ENCODE measurements at regions not wholly inside any gene's neighbourhood (a gene's known extent, or its start where the extent isn't known, plus 50 kb on each side); places are given as distances from the start of the nearest gene placed in this dataset.

GRCh38 chr9:99555792-99556191 is 265.9 kb upstream of the NR4A3 start:
- DNase-seq = no peak

DNA sequence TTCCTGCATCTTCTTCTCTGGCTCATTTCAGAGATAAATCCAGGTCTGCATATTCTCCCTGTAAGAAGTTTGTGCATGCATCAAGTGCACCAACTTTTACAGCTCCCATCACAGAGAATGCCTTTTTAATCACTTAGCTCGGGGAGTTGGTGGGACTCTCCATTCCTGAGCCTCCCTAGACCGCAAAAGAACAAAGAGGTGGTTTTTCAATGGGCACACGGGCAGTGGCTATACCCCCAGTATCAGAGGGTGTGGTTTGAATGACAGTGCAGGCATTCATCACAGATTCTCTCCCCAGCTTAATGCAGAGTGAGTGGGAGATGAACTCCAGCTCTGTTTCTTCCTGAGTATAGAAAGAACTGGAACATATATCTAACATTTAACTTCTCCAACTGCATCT is 264.7 kb upstream of the NR4A3 start:
- DNase-seq = no peak

GRCh38 chr9:99557816-99558215 is 263.9 kb upstream of the NR4A3 start:
- no peak for DNase-seq

DNA sequence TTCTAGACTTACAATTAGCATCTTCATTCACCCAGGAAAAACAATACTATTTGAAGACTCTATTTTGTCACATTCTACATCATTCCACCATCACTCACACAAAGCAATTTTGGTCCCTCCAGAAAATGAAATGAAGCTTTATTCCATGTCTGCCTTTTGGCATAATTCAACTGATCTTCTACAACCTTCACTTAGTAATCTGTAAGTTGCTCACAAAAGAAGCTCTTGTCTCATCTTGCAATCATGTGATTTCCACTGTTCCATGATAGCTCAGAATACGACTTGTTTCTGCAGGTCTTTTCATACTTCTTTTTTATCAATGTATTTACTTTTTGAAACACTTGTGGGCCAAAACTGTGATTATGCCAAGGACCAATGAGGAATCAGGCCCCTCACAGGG is 261.9 kb upstream of the NR4A3 start:
- no peak for DNase-seq

DNA sequence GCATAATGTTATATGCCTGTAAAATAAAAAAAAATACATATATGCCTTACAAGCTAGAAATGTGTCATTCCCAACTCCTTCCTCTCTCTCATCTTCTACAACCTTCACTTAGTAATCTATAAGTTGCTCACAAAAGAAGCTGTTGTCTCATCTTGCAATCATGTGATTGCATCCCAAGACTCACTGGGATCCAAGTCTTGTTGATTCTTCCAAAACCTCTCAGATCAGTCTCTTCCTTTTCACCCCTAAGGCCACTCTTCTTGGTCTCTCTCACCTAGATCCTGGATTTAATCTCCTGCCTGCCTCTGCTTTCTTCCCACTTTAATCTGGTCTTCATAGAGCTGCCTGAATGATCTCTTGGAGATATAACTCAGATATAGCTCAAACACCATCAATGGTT is 261.1 kb upstream of the NR4A3 start:
- no peak for DNase-seq

- DNase-seq = no peak
Observed at GRCh38 chr9:99561509-99561917, 260.2 kb upstream of the NR4A3 start.

- DNase-seq = no peak
Observed at GRCh38 chr9:99561961-99562565, 259.6 kb upstream of the NR4A3 start.

DNA sequence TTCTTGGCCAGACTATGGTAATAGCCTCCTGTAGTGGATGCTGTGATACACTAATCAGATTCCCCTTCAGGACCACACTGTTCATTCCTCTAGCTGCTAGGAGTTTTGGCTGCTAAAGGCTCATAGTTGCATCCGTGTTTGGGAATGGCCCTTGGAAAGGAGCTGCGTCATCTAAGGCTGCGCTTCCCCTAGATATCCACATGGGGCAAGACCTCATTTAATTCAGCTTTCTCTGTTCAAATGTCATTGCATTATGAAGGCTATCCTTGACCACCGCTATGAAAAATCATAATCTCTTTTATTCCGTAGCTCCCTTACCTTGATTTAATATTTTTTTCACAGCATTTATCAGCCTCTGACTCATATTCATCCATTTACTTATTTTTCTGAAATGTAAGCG is 258.3 kb upstream of the NR4A3 start:
- DNase-seq = no peak

- DNase-seq = no peak
Observed at GRCh38 chr9:99565203-99565602, 256.5 kb upstream of the NR4A3 start.

DNA sequence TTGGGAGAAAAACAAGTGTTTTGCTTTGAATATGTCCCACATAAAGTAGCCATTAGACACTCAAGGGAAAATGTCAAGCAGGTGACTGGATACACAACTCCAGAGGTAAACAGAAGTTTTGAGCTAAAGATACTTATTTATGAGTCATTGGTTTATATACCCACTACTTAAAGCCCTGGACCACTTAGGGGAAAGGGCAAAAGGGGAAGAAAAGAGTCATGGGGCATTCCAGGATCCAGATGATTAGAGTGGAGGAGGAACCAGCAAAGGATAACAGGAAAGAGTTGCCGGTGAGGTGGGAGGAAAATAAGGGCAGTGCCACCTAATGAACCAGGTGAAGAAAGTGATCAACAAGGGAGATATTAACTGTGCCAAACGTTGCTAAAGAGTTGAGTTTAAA is 254.2 kb upstream of the NR4A3 start:
- no peak for DNase-seq

- DNase-seq = no peak
Observed at GRCh38 chr9:99569840-99570239, 251.8 kb upstream of the NR4A3 start.

GRCh38 chr9:99572567-99572966 is 249.1 kb upstream of the NR4A3 start:
- DNase-seq = no peak

DNA sequence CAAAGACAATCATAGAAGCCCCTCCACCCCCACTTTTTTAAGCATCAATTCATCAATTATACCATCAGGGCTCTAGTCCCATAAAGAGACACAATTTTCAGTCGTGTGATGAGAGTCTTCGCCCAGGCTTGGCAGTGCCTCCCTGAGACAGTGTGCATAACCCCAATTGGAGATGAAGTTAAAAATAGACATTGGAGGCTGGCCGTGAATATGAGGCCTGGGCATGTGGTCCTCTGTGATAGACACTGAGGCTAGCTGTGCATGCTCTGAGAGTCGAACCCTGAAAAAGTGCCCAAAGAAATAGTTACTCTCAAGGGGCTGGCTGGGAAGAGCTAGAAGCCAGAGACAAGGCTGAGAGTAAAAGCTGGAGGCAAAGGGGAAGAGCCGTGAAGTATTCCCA is 248.6 kb upstream of the NR4A3 start:
- no peak for DNase-seq

GRCh38 chr9:99573886-99574285 is 247.8 kb upstream of the NR4A3 start:
- no peak for DNase-seq

GRCh38 chr9:99576002-99576401 is 245.7 kb upstream of the NR4A3 start:
- DNase-seq = no peak

GRCh38 chr9:99576876-99577275 is 244.8 kb upstream of the NR4A3 start:
- no peak for DNase-seq

DNA sequence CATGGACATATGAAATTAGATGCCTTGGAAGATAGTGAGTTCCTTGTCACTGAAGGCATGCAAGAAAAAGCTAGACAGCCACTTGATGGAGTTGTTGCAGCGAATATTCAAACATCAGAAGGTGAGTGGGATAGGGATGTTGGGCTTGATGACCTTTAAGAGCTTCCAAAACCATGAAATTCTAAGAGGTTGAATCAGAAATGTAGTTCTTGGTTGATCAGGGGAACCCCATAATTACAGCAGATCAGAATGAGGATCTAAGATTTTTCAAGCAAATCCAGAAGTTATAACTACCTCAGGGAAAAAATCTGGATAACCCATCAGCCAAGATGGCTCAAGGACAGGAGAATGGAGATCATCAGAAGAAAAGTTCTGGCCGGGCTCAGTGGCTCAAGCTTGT is 244.3 kb upstream of the NR4A3 start:
- DNase-seq = no peak

GRCh38 chr9:99578666-99579065 is 243.0 kb upstream of the NR4A3 start:
- DNase-seq = no peak

- DNase-seq = no peak
Observed at GRCh38 chr9:99579964-99580363, 241.7 kb upstream of the NR4A3 start.

GRCh38 chr9:99582814-99583213 is 238.9 kb upstream of the NR4A3 start:
- no peak for DNase-seq

- DNase-seq = no peak
Observed at GRCh38 chr9:99588299-99588698, 233.4 kb upstream of the NR4A3 start.

GRCh38 chr9:99588747-99589146 is 232.9 kb upstream of the NR4A3 start:
- DNase-seq = no peak

DNA sequence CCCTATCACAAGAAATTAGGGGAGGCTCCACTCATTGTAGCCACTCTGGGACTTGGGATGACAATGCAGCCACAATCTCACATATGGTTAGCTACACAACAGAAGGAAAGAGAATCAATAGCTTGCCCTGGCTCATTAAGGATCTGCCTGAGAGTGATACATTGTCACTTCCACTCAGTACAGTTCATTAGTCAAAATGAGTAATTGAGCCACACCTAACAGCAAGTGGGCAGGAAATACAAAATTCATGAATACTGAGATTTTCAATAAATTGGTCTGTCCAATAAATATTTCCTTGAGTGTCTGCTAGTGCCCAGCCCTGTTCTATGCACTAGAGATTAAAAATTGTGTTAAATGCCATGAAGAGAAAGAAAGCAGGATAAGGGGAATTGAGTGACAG is 231.3 kb upstream of the NR4A3 start:
- DNase-seq = no peak

- no peak for DNase-seq
Observed at GRCh38 chr9:99590840-99591239, 230.8 kb upstream of the NR4A3 start.

DNA sequence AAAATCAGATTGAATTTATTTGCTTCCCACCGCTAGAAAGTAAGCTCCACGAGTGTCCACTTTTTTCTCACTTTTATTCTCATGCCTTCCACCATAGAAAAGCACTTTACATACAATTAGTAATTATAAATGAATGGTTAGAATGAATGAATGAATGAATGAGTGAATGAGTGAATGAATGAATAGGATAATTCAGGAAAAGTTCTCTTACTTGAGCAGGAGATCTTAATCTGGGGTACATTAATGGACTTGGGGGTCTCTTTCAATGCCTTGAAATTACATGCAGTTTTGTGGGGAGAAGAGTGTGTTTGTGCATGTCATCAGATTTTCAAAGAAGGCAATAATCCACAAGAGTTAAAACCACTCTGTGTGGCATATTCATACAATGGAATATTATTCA is 229.9 kb upstream of the NR4A3 start:
- DNase-seq = no peak
